Breast epithelium (tissue), 3 donors: ENCODE measurements at regions not wholly inside any gene's neighbourhood (a gene's known extent, or its start where the extent isn't known, plus 50 kb on each side); places are given as distances from the start of the nearest gene placed in this dataset.
"Not testable (repeated sequence)": the region's sequence is repeated elsewhere in the genome, so short reads cannot be mapped to it uniquely, and the experiment has no call there.

ENCODE experiments used
- CTCF ChIP-seq, 3 donors: fragments of 450-650 bp; IDR thresholded peaks; one replicate each; pipeline ENCODE4 v1.5.1; 2016 to 2017; ENCODE audit warnings: antibody characterized with exemption in 3 of 3, mild to moderate bottlenecking in 3 of 3, moderate library complexity in 3 of 3
- POLR2A ChIP-seq: fragments of 450-650 bp; IDR thresholded peaks from one replicate; pipeline ENCODE4 v1.6.1; 2016; ENCODE audit warnings: antibody characterized with exemption, mild to moderate bottlenecking, moderate library complexity
- POLR2AphosphoS5 ChIP-seq, 3 donors: sonication (generic); formaldehyde crosslinking; IDR thresholded peaks; one replicate each; pipeline ENCODE4 v1.6.1; 2017; ENCODE audit warnings: antibody characterized with exemption in 3 of 3

- not testable (repeated sequence) for TF ChIP-seq POLR2A; CTCF (IDR thresholded peaks at IDR 0.05); POLR2AphosphoS5 (IDR thresholded peaks at IDR 0.05)
Observed at GRCh38 chr4:19556276-19556675, 695.4 kb upstream of the SLIT2 start.
